ENCODE measurements at regions not wholly inside any gene's neighbourhood (a gene's known extent, or its start where the extent isn't known, plus 50 kb on each side); places are given as distances from the start of the nearest gene placed in this dataset.
"Not testable (repeated sequence)": the region's sequence is repeated elsewhere in the genome, so short reads cannot be mapped to it uniquely, and the experiment has no call there.

GRCh38 chr4:16450724-16451123 is 224.5 kb upstream of the TAPT1 start:
- DNase-seq (ENCODE audit: low spot score) = no peak

- no peak for DNase-seq (ENCODE audit: low spot score)
These were observed 223.8 kb upstream of the TAPT1 start for GRCh38 chr4:16450031-16450430.

- no peak for DNase-seq (ENCODE audit: low spot score)
These were observed 223.1 kb upstream of the TAPT1 start for GRCh38 chr4:16449406-16449805.

- no peak for DNase-seq (ENCODE audit: low spot score)
These were observed 222.1 kb upstream of the TAPT1 start for GRCh38 chr4:16448241-16448840.

- peak; percentile 11 for DNase-seq (ENCODE audit: low spot score)
These were observed 217.3 kb upstream of the TAPT1 start for GRCh38 chr4:16443504-16444088.

GRCh38 chr4:16442296-16442695 is 216.0 kb upstream of the TAPT1 start:
- DNase-seq (ENCODE audit: low spot score) = no peak

GRCh38 chr4:16439768-16440167 is 213.5 kb upstream of the TAPT1 start:
- no peak for DNase-seq (ENCODE audit: low spot score)

GRCh38 chr4:16438986-16439385 is 212.7 kb upstream of the TAPT1 start:
- no peak for DNase-seq (ENCODE audit: low spot score)

GRCh38 chr4:16437836-16438235 is 211.6 kb upstream of the TAPT1 start:
- no peak for DNase-seq (ENCODE audit: low spot score)

- DNase-seq (ENCODE audit: low spot score) = no peak
These were observed 205.6 kb upstream of the TAPT1 start for GRCh38 chr4:16431866-16432265.

GRCh38 chr4:16418814-16419213 is 192.5 kb upstream of the TAPT1 start:
- DNase-seq (ENCODE audit: low spot score) = no peak

- DNase-seq (ENCODE audit: low spot score) = no peak
These were observed 190.9 kb upstream of the TAPT1 start for GRCh38 chr4:16417198-16417597.

GRCh38 chr4:16416601-16417000 is 190.3 kb upstream of the TAPT1 start:
- no peak for DNase-seq (ENCODE audit: low spot score)

- DNase-seq (ENCODE audit: low spot score) = no peak
These were observed 189.5 kb upstream of the TAPT1 start for GRCh38 chr4:16415751-16416150.

GRCh38 chr4:16413814-16414555 is 187.7 kb upstream of the TAPT1 start:
- no peak for DNase-seq (ENCODE audit: low spot score)

GRCh38 chr4:16411501-16412085 is 185.3 kb upstream of the TAPT1 start:
- no peak for DNase-seq (ENCODE audit: low spot score)

GRCh38 chr4:16393216-16393615 is 166.9 kb upstream of the TAPT1 start:
- DNase-seq (ENCODE audit: low spot score) = not testable (repeated sequence)

- no peak for DNase-seq (ENCODE audit: low spot score)
These were observed 164.9 kb upstream of the TAPT1 start for GRCh38 chr4:16391196-16391595.

- DNase-seq (ENCODE audit: low spot score) = no peak
These were observed 161.2 kb upstream of the TAPT1 start for GRCh38 chr4:16387448-16387847.

GRCh38 chr4:16386711-16387320 is 160.5 kb upstream of the TAPT1 start:
- DNase-seq (ENCODE audit: low spot score) = no peak

- no peak for DNase-seq (ENCODE audit: low spot score)
These were observed 158.3 kb upstream of the TAPT1 start for GRCh38 chr4:16384576-16384975.

- DNase-seq (ENCODE audit: low spot score) = no peak
These were observed 156.3 kb upstream of the TAPT1 start for GRCh38 chr4:16382571-16382970.

GRCh38 chr4:16377887-16378286 is 151.6 kb upstream of the TAPT1 start:
- DNase-seq (ENCODE audit: low spot score) = no peak
